OCI-LY3 (cell line): ENCODE measurements at regions not wholly inside any gene's neighbourhood (a gene's known extent, or its start where the extent isn't known, plus 50 kb on each side); places are given as distances from the start of the nearest gene placed in this dataset.
A peak's percentile ranks its signal among the peaks of the same experiment; 100 is the strongest.

Experiments
- H2AFZ ChIP-seq: fragments of 200-600, 300-600 bp; shearing (Covaris generic); 2 replicates; pipeline ENCODE4 v1.6.0; 2014; ENCODE audit warnings: antibody characterized with exemption, low read depth, low read length
- H3K27ac ChIP-seq: fragments of 200-600, 300-600 bp; sonication (generic); 2 replicates; pipeline ENCODE4 v1.5.1; 2014; ENCODE audit warnings: mild to moderate bottlenecking, low read length, moderate library complexity, mixed read lengths
- H3K27me3 ChIP-seq: fragments of 200-600, 300-600 bp; sonication (generic); 2 replicates; pipeline ENCODE4 v1.6.1; 2014; ENCODE audit warnings: low read depth, low read length, mixed read lengths
- H3K36me3 ChIP-seq: fragments of 200-600, 300-600 bp; sonication (generic); replicated peaks from 2 replicates; pipeline ENCODE3; 2014; ENCODE audit warnings: low read depth, low read length, mixed read lengths
- H3K4me1 ChIP-seq: fragments of 300-600, 200-600 bp; sonication (generic); 2 replicates; pipeline ENCODE4 v1.6.1; 2014; ENCODE audit warnings: low read length, mixed read lengths
- H3K4me2 ChIP-seq: fragments of 200-600, 300-600 bp; sonication (generic); 2 replicates; pipeline ENCODE4 v1.6.1; 2014; ENCODE audit warnings: low read length, mixed read lengths
- H3K4me3 ChIP-seq: fragments of 300-600, 200-600 bp; sonication (generic); 2 replicates; pipeline ENCODE4 v1.5.1; 2014; ENCODE audit warnings: antibody characterized with exemption, mild to moderate bottlenecking, low read length, moderate library complexity
- H3K79me2 ChIP-seq: fragments of 300-600, 200-600 bp; shearing (Covaris generic); 2 replicates; pipeline ENCODE4 v1.6.1; 2014; ENCODE audit warnings: mild to moderate bottlenecking, low read length, mixed read lengths
- H3K9ac ChIP-seq: fragments of 300-600, 200-600 bp; shearing (Covaris generic); 2 replicates; pipeline ENCODE4 v1.6.0; 2014; ENCODE audit warnings: mild to moderate bottlenecking, low read length, moderate library complexity
- H3K9me3 ChIP-seq: fragments of 200-600, 300-600 bp; shearing (Covaris generic); 2 replicates; pipeline ENCODE4 v1.6.1; 2014; ENCODE audit warnings: low read length, mixed read lengths; ENCODE audit not compliant: insufficient read depth
- H4K20me1 ChIP-seq: fragments of 200-600, 300-600 bp; sonication (generic); 2 replicates; pipeline ENCODE4 v1.6.1; 2016; ENCODE audit warnings: low read length, mixed read lengths; ENCODE audit not compliant: insufficient read depth
- CTCF ChIP-seq: fragments of 200-600, 300-600 bp; sonication (generic); IDR thresholded peaks from 2 replicates; pipeline ENCODE4 v1.5.1; 2014; ENCODE audit warnings: antibody characterized with exemption, low read length, low read depth
- EZH2phosphoT487 ChIP-seq: fragments of 200-600 bp; shearing (Covaris generic); IDR thresholded peaks from 2 replicates; pipeline ENCODE4 v1.6.1; 2018; ENCODE audit warnings: antibody characterized with exemption, mixed run types, low read depth

- Histone ChIP-seq H3K4me2 (no peak overlapping the region), H2AFZ (no peak overlapping the region), H3K4me3 (no peak overlapping the region), H3K36me3 (no peaks in the 10 kb centered on the region), H3K79me2 (no peaks in the 10 kb centered on the region), H3K27me3 (no peaks in the 10 kb centered on the region), H3K4me1 (no peaks in the 10 kb centered on the region), H4K20me1 (no peaks in the 10 kb centered on the region), H3K27ac (no peak overlapping the region), H3K9ac (no peak overlapping the region), H3K9me3 (no peaks in the 10 kb centered on the region)
- TF ChIP-seq CTCF: no peak
- TF ChIP-seq EZH2phosphoT487: no peak
Observed at GRCh38 chr4:54823616-54824015, 165.9 kb downstream of the KIT start.

GRCh38 chr4:54819034-54819433 is 161.3 kb downstream of the KIT start:
- Histone ChIP-seq H3K9me3 (no peaks in the 10 kb centered on the region), H3K4me2 (no peak overlapping the region), H3K79me2 (no peaks in the 10 kb centered on the region), H2AFZ (peak overlapping the region; percentile 21; the same call in 1 of the 2 replicates), H3K4me3 (no peak overlapping the region), H3K27me3 (no peaks in the 10 kb centered on the region), H3K36me3 (no peaks in the 10 kb centered on the region), H3K4me1 (no peaks in the 10 kb centered on the region), H3K27ac (no peak overlapping the region), H3K9ac (no peak overlapping the region), H4K20me1 (no peaks in the 10 kb centered on the region)
- no peak for TF ChIP-seq EZH2phosphoT487
- no peak for TF ChIP-seq CTCF

- no peaks in the 10 kb centered on the region for H4K20me1 ChIP-seq
- no peaks in the 10 kb centered on the region for H3K79me2 ChIP-seq
- H3K27ac ChIP-seq: no peak overlapping the region
- H3K4me1 ChIP-seq: no peaks in the 10 kb centered on the region
- no peak overlapping the region for H3K9ac ChIP-seq
- peak overlapping the region; percentile 21; the same call in 1 of the 2 replicates for H2AFZ ChIP-seq
- H3K4me3 ChIP-seq: no peak overlapping the region
- TF ChIP-seq CTCF (no peak), EZH2phosphoT487 (no peak)
- no peaks in the 10 kb centered on the region for H3K27me3 ChIP-seq
- H3K4me2 ChIP-seq: no peak overlapping the region
- no peaks in the 10 kb centered on the region for H3K36me3 ChIP-seq
- H3K9me3 ChIP-seq: no peaks in the 10 kb centered on the region
Observed at GRCh38 chr4:54818481-54818880, 160.7 kb downstream of the KIT start.

- H3K36me3 ChIP-seq: no peaks in the 10 kb centered on the region
- H2AFZ ChIP-seq: no peak overlapping the region
- H3K27ac ChIP-seq: no peak overlapping the region
- no peaks in the 10 kb centered on the region for H3K79me2 ChIP-seq
- no peaks in the 10 kb centered on the region for H3K9me3 ChIP-seq
- no peak overlapping the region for H3K4me3 ChIP-seq
- H3K27me3 ChIP-seq: no peaks in the 10 kb centered on the region
- H3K4me2 ChIP-seq: no peak overlapping the region
- H3K9ac ChIP-seq: no peak overlapping the region
- TF ChIP-seq CTCF: no peak
- TF ChIP-seq EZH2phosphoT487: no peak
- H4K20me1 ChIP-seq: no peaks in the 10 kb centered on the region
- no peaks in the 10 kb centered on the region for H3K4me1 ChIP-seq
Observed at GRCh38 chr4:54813674-54814073, 155.9 kb downstream of the KIT start.
